HepG2 (cell line): ENCODE measurements at regions not wholly inside any gene's neighbourhood (a gene's known extent, or its start where the extent isn't known, plus 50 kb on each side); places are given as distances from the start of the nearest gene placed in this dataset.

Source experiments
- ATAC-seq: fragments of 200-7000 bp; cut with Tn5 transposase; 3 replicates; pipeline ENCODE4 v1.9.1; 2020; ENCODE audit warnings: mild to moderate bottlenecking, moderate library complexity
- BruUV-seq: library from RNA; stranded (reverse); fragments of 400-500 nt; replicated peaks from 2 replicates; lab custom pipeline; 2021; lab: Mats Ljungman, UMichigan
- CTCF ChIA-PET: fragments of 300-600 bp; formaldehyde crosslinking; extraction: SDS; loops from one replicate; lab custom pipeline; 2021; ENCODE audit warnings: low total read pairs, inconsistent platforms, low intra/inter-chr PET ratio; lab: Yijun Ruan, JAX
- POLR2A ChIA-PET: fragments of 350-600 bp; sonication (Branson Sonifier 250); formaldehyde crosslinking; loops from one replicate; lab custom pipeline; 2020; ENCODE audit warnings: antibody characterized with exemption, inconsistent platforms; lab: Yijun Ruan, JAX
- DNase-seq: peaks from one replicate; pipeline ENCODE4 v3.0.0-alpha.2; 2015; ENCODE audit warnings: low spot score
- FAIRE-seq: peaks from 3 replicates; lab custom pipeline; 2011; peaks lifted over from hg19 to GRCh38; lab: Jason Lieb, UNC
- H2AFZ ChIP-seq: one replicate; pipeline ENCODE4 v1.6.1; 2011; ENCODE audit warnings: low read length, inconsistent platforms
- H3K27ac ChIP-seq: fragments of 300-600 bp; 3 replicates; pipeline ENCODE4 v1.8.0; 2011; ENCODE audit warnings: mixed run types, mild to moderate bottlenecking, mixed read lengths, low read length, inconsistent platforms; ENCODE audit not compliant: insufficient read depth; ENCODE audit errors: extremely low read length
- H3K27me3 ChIP-seq, 2 experiments: fragments of 200-600 bp in 1 of 2; 2 replicates in 1 of 2; 3 replicates in 1 of 2; pipeline versions ENCODE4 v1.6.0 to v1.8.0; 2011; ENCODE audit warnings: low read length in 2 of 2, mild to moderate bottlenecking in 2 of 2, moderate library complexity in 2 of 2, inconsistent platforms in 1 of 2; ENCODE audit not compliant: insufficient read depth in 2 of 2, control insufficient read depth in 1 of 2
- H3K36me3 ChIP-seq, 2 experiments: fragments of 200-600 bp in 1 of 2; replicated peaks in 1 of 2; 2 replicates in 1 of 2; 3 replicates in 1 of 2; pipeline versions ENCODE4 v1.5.1 to v1.8.0; 2011; ENCODE audit warnings: low read length in 2 of 2, inconsistent platforms in 1 of 2; ENCODE audit not compliant: insufficient read depth in 2 of 2, control insufficient read depth in 1 of 2
- H3K4me1 ChIP-seq: 2 replicates; pipeline ENCODE4 v1.5.1; 2012; ENCODE audit warnings: low read length, inconsistent platforms; ENCODE audit not compliant: insufficient read depth
- H3K4me2 ChIP-seq: 2 replicates; pipeline ENCODE4 v1.6.0; 2011; ENCODE audit warnings: low read depth, low read length, inconsistent platforms
- H3K4me3 ChIP-seq, 3 experiments: fragments of 200-600 bp in 1 of 3; sonication (generic), shearing (Covaris generic) in 1 of 3; replicated peaks in 1 of 3; 2 replicates each; pipeline ENCODE4 v1.5.1; 2011 to 2016; ENCODE audit warnings: low read length in 3 of 3, inconsistent platforms in 2 of 3, low read depth in 2 of 3, mild to moderate bottlenecking in 2 of 3, control low read depth in 1 of 3, mixed read lengths in 1 of 3; ENCODE audit not compliant: insufficient read depth in 1 of 3
- H3K79me2 ChIP-seq: one replicate; pipeline ENCODE4 v1.6.1; 2011; ENCODE audit warnings: low read length, inconsistent platforms; ENCODE audit not compliant: insufficient read depth
- H3K9ac ChIP-seq: 2 replicates; pipeline ENCODE4 v1.6.0; 2011; ENCODE audit warnings: mild to moderate bottlenecking, low read depth, low read length, inconsistent platforms; ENCODE audit not compliant: insufficient read depth
- H3K9me3 ChIP-seq: 2 replicates; pipeline ENCODE4 v1.5.1; 2012; ENCODE audit warnings: mild to moderate bottlenecking, low read length
- H4K20me1 ChIP-seq: 2 replicates; pipeline ENCODE4 v1.6.0; 2011; ENCODE audit warnings: inconsistent platforms, mild to moderate bottlenecking, low read length, moderate library complexity; ENCODE audit not compliant: insufficient read depth
- FOXK1 ChIP-seq: sonication (generic); formaldehyde crosslinking; IDR thresholded peaks from 2 replicates; pipeline ENCODE4 v1.4.0; 2020; ENCODE audit warnings: low read depth, missing genetic modification reagents, borderline replicate concordance
- HNRNPK ChIP-seq: fragments of 200-400 bp; formaldehyde crosslinking; IDR thresholded peaks from 2 replicates; pipeline ENCODE4 v1.6.1; 2018; ENCODE audit warnings: low read length, low read depth, moderate library complexity, mild to moderate bottlenecking; ENCODE audit not compliant: poor library complexity, severe bottlenecking
- HOXA9 ChIP-seq: sonication (generic); formaldehyde crosslinking; IDR thresholded peaks from 2 replicates; pipeline ENCODE4 v1.8.1; 2022; ENCODE audit warnings: missing genetic modification reagents, mild to moderate bottlenecking, moderate library complexity, borderline replicate concordance
- MBD4 ChIP-seq: IDR thresholded peaks from 2 replicates; pipeline ENCODE4 v1.6.1; 2012; ENCODE audit warnings: low read length, inconsistent platforms, borderline replicate concordance
- NFE2L1 ChIP-seq: sonication (generic); formaldehyde crosslinking; IDR thresholded peaks from 2 replicates; pipeline ENCODE4 v1.4.0; 2020; ENCODE audit warnings: missing genetic modification reagents, mild to moderate bottlenecking, borderline replicate concordance
- REXO4 ChIP-seq: sonication (generic); formaldehyde crosslinking; IDR thresholded peaks from 2 replicates; pipeline ENCODE4 v1.8.0; 2022; ENCODE audit warnings: missing genetic modification reagents, mild to moderate bottlenecking, borderline replicate concordance
- SNRNP70 ChIP-seq: fragments of 200-400 bp; formaldehyde crosslinking; IDR thresholded peaks from 2 replicates; pipeline ENCODE4 v1.6.1; 2017; ENCODE audit warnings: mild to moderate bottlenecking, low read depth, low read length, moderate library complexity
- SOX13 ChIP-seq, 3 experiments: fragments of 450-650 bp in 1 of 3; sonication (generic) in 1 of 3; formaldehyde crosslinking in 1 of 3; IDR thresholded peaks in 2 of 3; conservative IDR thresholded peaks in 1 of 3; 2 replicates each; pipeline versions ENCODE4 v1.5.0 to v1.6.1; 2016 to 2020; ENCODE audit warnings: antibody characterized with exemption in 1 of 3, mild to moderate bottlenecking in 1 of 3, missing compliant biosample characterization in 1 of 3, missing genetic modification reagents in 1 of 3, moderate library complexity in 1 of 3
- TBP ChIP-seq: sonication (generic); formaldehyde crosslinking; IDR thresholded peaks from 2 replicates; pipeline ENCODE4 v1.5.0; 2020; ENCODE audit warnings: missing genetic modification reagents
- ZBTB7B ChIP-seq: sonication (generic); formaldehyde crosslinking; IDR thresholded peaks from 2 replicates; pipeline ENCODE4 v1.4.0; 2020; ENCODE audit warnings: missing genetic modification reagents
- ZC3H4 ChIP-seq: sonication (generic); formaldehyde crosslinking; IDR thresholded peaks from 2 replicates; pipeline ENCODE4 v1.4.0; 2020; ENCODE audit warnings: missing genetic modification reagents, borderline replicate concordance
- ZNF615 ChIP-seq: sonication (generic); formaldehyde crosslinking; IDR thresholded peaks from 2 replicates; pipeline ENCODE4 v1.5.0; 2020; ENCODE audit warnings: mild to moderate bottlenecking, missing genetic modification reagents, borderline replicate concordance
- ZNF660 ChIP-seq: sonication (generic); formaldehyde crosslinking; IDR thresholded peaks from 2 replicates; pipeline ENCODE4 v1.5.1; 2020; ENCODE audit warnings: mild to moderate bottlenecking, low read depth, missing genetic modification reagents, borderline replicate concordance
- ZSCAN21 ChIP-seq: sonication (generic); formaldehyde crosslinking; IDR thresholded peaks from 2 replicates; pipeline ENCODE4 v1.8.0; 2022; ENCODE audit warnings: mild to moderate bottlenecking, missing genetic modification reagents, moderate library complexity, borderline replicate concordance
- WGBS: methylation state at CpG from one replicate; pipeline ENCODE4 v1.1.6; 2017; ENCODE audit warnings: low lambda C conversion rate; 5-methylcytosine and 5-hydroxymethylcytosine counted together
- in situ Hi-C: cut with HindIII; loops from 2 replicates; pipeline ENCODE4 v1.10.0; 2017; ENCODE audit warnings: low pct_unique_long_range_greater_than_20kb; ENCODE audit not compliant: extremely low pct_ligation_motif_present
- intact Hi-C: fragments of 100-400 bp; cut with micrococcal nuclease; formaldehyde crosslinking; loops from one replicate; pipeline ENCODE4 v1.10.0; 2022; ENCODE audit not compliant: unreplicated experiment
- TF ChIP-seq, protein P1 (sequence below): IDR thresholded peaks from 2 replicates; pipeline ENCODE4 v1.4.0; 2020; ENCODE audit warnings: mild to moderate bottlenecking, missing genetic modification reagents
- TF ChIP-seq, protein P2 (sequence below): sonication (generic); formaldehyde crosslinking; IDR thresholded peaks from 2 replicates; pipeline ENCODE4 v1.4.0; 2020; ENCODE audit warnings: missing genetic modification reagents

DNA sequence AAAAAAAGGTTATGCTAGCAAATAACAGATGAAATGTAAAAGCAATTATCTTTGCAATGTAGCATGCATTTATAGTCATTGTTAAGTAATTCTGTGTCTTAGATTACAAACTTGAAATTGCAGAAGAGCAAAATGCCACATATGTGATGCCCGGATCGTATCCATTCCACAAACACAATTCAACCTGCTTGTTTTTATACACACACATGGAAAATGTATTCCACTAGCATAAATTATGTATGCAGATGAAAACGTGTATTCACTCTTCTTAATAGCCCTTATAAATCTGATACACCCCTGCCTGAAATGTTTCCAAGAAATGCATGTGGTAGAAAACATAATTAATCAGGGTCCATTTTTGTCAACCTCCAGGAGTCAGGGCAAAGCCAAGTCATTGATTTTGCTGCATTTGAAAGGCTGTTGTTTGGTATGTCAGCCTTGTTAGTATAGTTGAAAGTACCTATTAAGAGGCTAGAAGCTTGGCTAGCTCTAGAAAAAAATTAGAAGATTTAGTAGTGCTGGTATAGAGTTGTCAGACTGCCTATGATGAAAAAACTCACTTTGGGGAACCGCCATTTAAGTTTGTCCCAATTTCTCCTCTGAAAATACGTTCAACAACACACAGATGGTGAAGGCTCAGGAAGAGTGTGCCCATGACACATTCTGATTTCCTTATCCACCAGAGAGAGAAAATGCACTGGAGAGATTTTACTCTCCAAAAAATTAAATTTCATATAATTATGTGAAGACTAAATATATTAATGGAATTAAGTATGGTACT is 69.2 kb upstream of the TMC3 start:
- no peak overlapping the region for H3K27ac ChIP-seq
- H3K79me2 ChIP-seq: no peaks in the 10 kb centered on the region
- no peak overlapping the region for H3K9ac ChIP-seq
- intact Hi-C loops: no loop called here
- BruUV-seq: no TSS peak
- ChIA-PET CTCF (no interaction called here), POLR2A (no interaction called here)
- H3K4me1 ChIP-seq: no peaks in the 10 kb centered on the region
- in situ Hi-C loops: no loop called here
- H3K27me3 ChIP-seq: no peaks in the 10 kb centered on the region
- no peak for DNase-seq
- 15% methylated on average over 5 of the region's 5 CpGs for WGBS
- no peaks in the 10 kb centered on the region for H3K9me3 ChIP-seq
- no peaks in the 10 kb centered on the region for H3K36me3 ChIP-seq
- H4K20me1 ChIP-seq: no peaks in the 10 kb centered on the region
- FAIRE-seq: no peak
- no peak overlapping the region for H2AFZ ChIP-seq
- no peak overlapping the region for H3K4me3 ChIP-seq
- no peak overlapping the region for H3K4me2 ChIP-seq
- no peak for ATAC-seq
- TF ChIP-seq, protein P1, sequence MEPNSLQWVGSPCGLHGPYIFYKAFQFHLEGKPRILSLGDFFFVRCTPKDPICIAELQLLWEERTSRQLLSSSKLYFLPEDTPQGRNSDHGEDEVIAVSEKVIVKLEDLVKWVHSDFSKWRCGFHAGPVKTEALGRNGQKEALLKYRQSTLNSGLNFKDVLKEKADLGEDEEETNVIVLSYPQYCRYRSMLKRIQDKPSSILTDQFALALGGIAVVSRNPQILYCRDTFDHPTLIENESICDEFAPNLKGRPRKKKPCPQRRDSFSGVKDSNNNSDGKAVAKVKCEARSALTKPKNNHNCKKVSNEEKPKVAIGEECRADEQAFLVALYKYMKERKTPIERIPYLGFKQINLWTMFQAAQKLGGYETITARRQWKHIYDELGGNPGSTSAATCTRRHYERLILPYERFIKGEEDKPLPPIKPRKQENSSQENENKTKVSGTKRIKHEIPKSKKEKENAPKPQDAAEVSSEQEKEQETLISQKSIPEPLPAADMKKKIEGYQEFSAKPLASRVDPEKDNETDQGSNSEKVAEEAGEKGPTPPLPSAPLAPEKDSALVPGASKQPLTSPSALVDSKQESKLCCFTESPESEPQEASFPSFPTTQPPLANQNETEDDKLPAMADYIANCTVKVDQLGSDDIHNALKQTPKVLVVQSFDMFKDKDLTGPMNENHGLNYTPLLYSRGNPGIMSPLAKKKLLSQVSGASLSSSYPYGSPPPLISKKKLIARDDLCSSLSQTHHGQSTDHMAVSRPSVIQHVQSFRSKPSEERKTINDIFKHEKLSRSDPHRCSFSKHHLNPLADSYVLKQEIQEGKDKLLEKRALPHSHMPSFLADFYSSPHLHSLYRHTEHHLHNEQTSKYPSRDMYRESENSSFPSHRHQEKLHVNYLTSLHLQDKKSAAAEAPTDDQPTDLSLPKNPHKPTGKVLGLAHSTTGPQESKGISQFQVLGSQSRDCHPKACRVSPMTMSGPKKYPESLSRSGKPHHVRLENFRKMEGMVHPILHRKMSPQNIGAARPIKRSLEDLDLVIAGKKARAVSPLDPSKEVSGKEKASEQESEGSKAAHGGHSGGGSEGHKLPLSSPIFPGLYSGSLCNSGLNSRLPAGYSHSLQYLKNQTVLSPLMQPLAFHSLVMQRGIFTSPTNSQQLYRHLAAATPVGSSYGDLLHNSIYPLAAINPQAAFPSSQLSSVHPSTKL (CRISPR knock-in tag): no peak
- no peak for TF ChIP-seq NFE2L1 (CRISPR knock-in tag)
- no peak for TF ChIP-seq TBP (CRISPR knock-in tag)
- TF ChIP-seq SOX13 (IDR thresholded peaks at IDR 0.05): no peak
- no peak for TF ChIP-seq SOX13 (CRISPR knock-in tag; conservative IDR thresholded peaks at IDR 0.05 in 1 of 2, IDR thresholded peaks at IDR 0.05 in 1 of 2)
- no peak for TF ChIP-seq ZSCAN21 (CRISPR knock-in tag)
- no peak for TF ChIP-seq MBD4
- no peak for TF ChIP-seq ZC3H4 (CRISPR knock-in tag)
- no peak for TF ChIP-seq REXO4 (CRISPR knock-in tag)
- no peak for TF ChIP-seq ZNF615
- TF ChIP-seq ZBTB7B (CRISPR knock-in tag): no peak
- no peak for TF ChIP-seq SNRNP70
- TF ChIP-seq HNRNPK: no peak
- no peak for TF ChIP-seq ZNF660 (CRISPR knock-in tag)
- TF ChIP-seq, protein P2, sequence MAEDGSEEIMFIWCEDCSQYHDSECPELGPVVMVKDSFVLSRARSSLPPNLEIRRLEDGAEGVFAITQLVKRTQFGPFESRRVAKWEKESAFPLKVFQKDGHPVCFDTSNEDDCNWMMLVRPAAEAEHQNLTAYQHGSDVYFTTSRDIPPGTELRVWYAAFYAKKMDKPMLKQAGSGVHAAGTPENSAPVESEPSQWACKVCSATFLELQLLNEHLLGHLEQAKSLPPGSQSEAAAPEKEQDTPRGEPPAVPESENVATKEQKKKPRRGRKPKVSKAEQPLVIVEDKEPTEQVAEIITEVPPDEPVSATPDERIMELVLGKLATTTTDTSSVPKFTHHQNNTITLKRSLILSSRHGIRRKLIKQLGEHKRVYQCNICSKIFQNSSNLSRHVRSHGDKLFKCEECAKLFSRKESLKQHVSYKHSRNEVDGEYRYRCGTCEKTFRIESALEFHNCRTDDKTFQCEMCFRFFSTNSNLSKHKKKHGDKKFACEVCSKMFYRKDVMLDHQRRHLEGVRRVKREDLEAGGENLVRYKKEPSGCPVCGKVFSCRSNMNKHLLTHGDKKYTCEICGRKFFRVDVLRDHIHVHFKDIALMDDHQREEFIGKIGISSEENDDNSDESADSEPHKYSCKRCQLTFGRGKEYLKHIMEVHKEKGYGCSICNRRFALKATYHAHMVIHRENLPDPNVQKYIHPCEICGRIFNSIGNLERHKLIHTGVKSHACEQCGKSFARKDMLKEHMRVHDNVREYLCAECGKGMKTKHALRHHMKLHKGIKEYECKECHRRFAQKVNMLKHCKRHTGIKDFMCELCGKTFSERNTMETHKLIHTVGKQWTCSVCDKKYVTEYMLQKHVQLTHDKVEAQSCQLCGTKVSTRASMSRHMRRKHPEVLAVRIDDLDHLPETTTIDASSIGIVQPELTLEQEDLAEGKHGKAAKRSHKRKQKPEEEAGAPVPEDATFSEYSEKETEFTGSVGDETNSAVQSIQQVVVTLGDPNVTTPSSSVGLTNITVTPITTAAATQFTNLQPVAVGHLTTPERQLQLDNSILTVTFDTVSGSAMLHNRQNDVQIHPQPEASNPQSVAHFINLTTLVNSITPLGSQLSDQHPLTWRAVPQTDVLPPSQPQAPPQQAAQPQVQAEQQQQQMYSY (CRISPR knock-in tag): no peak
- TF ChIP-seq FOXK1 (CRISPR knock-in tag): no peak
- no peak for TF ChIP-seq HOXA9 (CRISPR knock-in tag)
